CD14-positive monocyte (primary cell): ENCODE measurements at regions not wholly inside any gene's neighbourhood (a gene's known extent, or its start where the extent isn't known, plus 50 kb on each side); places are given as distances from the start of the nearest gene placed in this dataset.
"Not testable (repeated sequence)": the region's sequence is repeated elsewhere in the genome, so short reads cannot be mapped to it uniquely, and the experiment has no call there.

Experiments used
- DNase-seq, 3 donors: peaks; one replicate each; pipeline ENCODE4 v3.0.0-alpha.2; 2011 to 2022
- H2AFZ ChIP-seq: 2 replicates; pipeline ENCODE4 v1.6.0; 2012; ENCODE audit warnings: mild to moderate bottlenecking, low read depth, low read length, inconsistent platforms; ENCODE audit not compliant: insufficient read depth, poor library complexity, severe bottlenecking
- H3K27ac ChIP-seq, 2 donors: 1 replicate in 1 of 2; 2 replicates in 1 of 2; pipeline ENCODE4 v1.5.1; 2012 to 2013; ENCODE audit warnings: low read length in 2 of 2, control low read depth in 1 of 2, inconsistent platforms in 1 of 2, low read depth in 1 of 2, mild to moderate bottlenecking in 1 of 2
- H3K27me3 ChIP-seq, 2 donors: one replicate each; pipeline versions ENCODE4 v1.6.0 to v1.6.1; 2011 to 2013; ENCODE audit warnings: low read length in 2 of 2; ENCODE audit not compliant: control insufficient read depth in 2 of 2, insufficient read depth in 2 of 2
- H3K36me3 ChIP-seq, 2 donors: replicated peaks in 1 of 2; 1 replicate in 1 of 2; 2 replicates in 1 of 2; pipeline versions ENCODE4 v1.5.1 to v1.6.1; 2012 to 2013; ENCODE audit warnings: low read length in 2 of 2, control low read depth in 1 of 2, inconsistent platforms in 1 of 2, mild to moderate bottlenecking in 1 of 2; ENCODE audit not compliant: insufficient read depth in 2 of 2, control insufficient read depth in 1 of 2
- H3K4me1 ChIP-seq, 2 donors: 1 replicate in 1 of 2; 2 replicates in 1 of 2; pipeline versions ENCODE4 v1.5.1 to v1.6.1; 2012 to 2013; ENCODE audit warnings: low read length in 2 of 2, control low read depth in 1 of 2, inconsistent platforms in 1 of 2, mild to moderate bottlenecking in 1 of 2, moderate library complexity in 1 of 2; ENCODE audit not compliant: insufficient read depth in 2 of 2, control insufficient read depth in 1 of 2
- H3K4me2 ChIP-seq: replicated peaks from 2 replicates; pipeline ENCODE3; 2012; ENCODE audit warnings: low read length, moderate library complexity, mild to moderate bottlenecking; ENCODE audit not compliant: poor library complexity, severe bottlenecking; ENCODE audit errors: extremely low read depth
- H3K4me3 ChIP-seq, 3 experiments: fragments of 200-600 bp in 1 of 3; sonication (generic) in 1 of 3; replicated peaks in 1 of 3; 1 replicate in 2 of 3; 2 replicates in 1 of 3; pipeline ENCODE4 v1.5.1; 2011 to 2013; ENCODE audit warnings: low read length in 3 of 3, mild to moderate bottlenecking in 3 of 3, control low read depth in 2 of 3, low read depth in 2 of 3, inconsistent platforms in 1 of 3, moderate library complexity in 1 of 3
- H3K79me2 ChIP-seq: 2 replicates; pipeline ENCODE4 v1.6.0; 2012; ENCODE audit warnings: mild to moderate bottlenecking, control low read depth, inconsistent platforms, low read length, moderate library complexity; ENCODE audit not compliant: insufficient read depth
- H3K9ac ChIP-seq: 2 replicates; pipeline ENCODE4 v1.6.0; 2017; ENCODE audit warnings: low read length, mild to moderate bottlenecking; ENCODE audit not compliant: insufficient read depth, poor library complexity, severe bottlenecking
- H3K9me3 ChIP-seq, 2 donors: replicated peaks in 1 of 2; 1 replicate in 1 of 2; 2 replicates in 1 of 2; pipeline versions ENCODE4 v1.5.1 to v1.6.1; 2012 to 2013; ENCODE audit warnings: low read length in 2 of 2, control low read depth in 1 of 2; ENCODE audit not compliant: control insufficient read depth in 1 of 2, insufficient read depth in 1 of 2
- H4K20me1 ChIP-seq: 2 replicates; pipeline ENCODE4 v1.6.0; 2012; ENCODE audit warnings: mild to moderate bottlenecking, low read length, control low read depth, moderate library complexity; ENCODE audit not compliant: insufficient read depth
- H3K27ac Mint-ChIP-seq, 7 donors: one replicate each; pipeline ENCODE4 v1.8.0; 2020; ENCODE audit warnings: mild to moderate bottlenecking in 7 of 7, mixed read lengths in 7 of 7, moderate library complexity in 6 of 7, inconsistent platforms in 2 of 7
- H3K27me3 Mint-ChIP-seq, 3 donors: one replicate each; pipeline ENCODE4 v1.8.0; 2021 to 2022; ENCODE audit warnings: low read depth in 3 of 3, mild to moderate bottlenecking in 3 of 3, mixed read lengths in 3 of 3, moderate library complexity in 3 of 3, inconsistent platforms in 1 of 3
- H3K36me3 Mint-ChIP-seq, 2 donors: one replicate each; pipeline ENCODE4 v1.8.0; 2020; ENCODE audit warnings: mixed read lengths in 2 of 2, inconsistent platforms in 1 of 2, mild to moderate bottlenecking in 1 of 2
- H3K4me1 Mint-ChIP-seq: one replicate; pipeline ENCODE4 v1.8.0; 2020; ENCODE audit warnings: mild to moderate bottlenecking, mixed read lengths
- H3K4me3 Mint-ChIP-seq, 2 donors: one replicate each; pipeline ENCODE4 v1.8.0; 2020; ENCODE audit warnings: mild to moderate bottlenecking in 2 of 2, mixed read lengths in 2 of 2, moderate library complexity in 1 of 2
- H3K9me3 Mint-ChIP-seq, 7 donors: one replicate each; pipeline ENCODE4 v1.8.0; 2020 to 2022; ENCODE audit warnings: mixed read lengths in 7 of 7, mild to moderate bottlenecking in 6 of 7, moderate library complexity in 6 of 7, inconsistent platforms in 2 of 7
- WGBS: methylation state at CpG from one replicate; pipeline ENCODE4 v1.1.5; 2013; ENCODE audit warnings: missing lambda C conversion rate; ENCODE audit not compliant: insufficient coverage; 5-methylcytosine and 5-hydroxymethylcytosine counted together
- intact Hi-C, 2 donors: fragments of 100-400 bp; cut with micrococcal nuclease; formaldehyde crosslinking; loops; one replicate each; pipeline versions ENCODE4 v1.15.0 to v1.15.1; 2023
- TF ChIP-seq, protein P1 (sequence below): fragments of 200-600 bp; IDR thresholded peaks from one replicate; pipeline ENCODE4 v1.8.0; 2022; ENCODE audit warnings: antibody characterized with exemption, mild to moderate bottlenecking

GRCh38 chr5:5736007-5736406 is 313.5 kb downstream of the ICE1 start:
- Mint-ChIP-seq H3K27ac (no peak overlapping the region), H3K27me3 (peaks cover 0 to 2% (median 0%) of the 10 kb centered on the region in 3 donors), H3K36me3 (no peaks in the 10 kb centered on the region), H3K9me3 (peaks cover 0 to 13% (median 4%) of the 10 kb centered on the region in 7 donors), H3K4me3 (no peak overlapping the region), H3K4me1 (no peaks in the 10 kb centered on the region)
- no peaks in the 10 kb centered on the region for H3K79me2 ChIP-seq
- no peak overlapping the region for H3K4me3 ChIP-seq
- TF ChIP-seq, protein P1, sequence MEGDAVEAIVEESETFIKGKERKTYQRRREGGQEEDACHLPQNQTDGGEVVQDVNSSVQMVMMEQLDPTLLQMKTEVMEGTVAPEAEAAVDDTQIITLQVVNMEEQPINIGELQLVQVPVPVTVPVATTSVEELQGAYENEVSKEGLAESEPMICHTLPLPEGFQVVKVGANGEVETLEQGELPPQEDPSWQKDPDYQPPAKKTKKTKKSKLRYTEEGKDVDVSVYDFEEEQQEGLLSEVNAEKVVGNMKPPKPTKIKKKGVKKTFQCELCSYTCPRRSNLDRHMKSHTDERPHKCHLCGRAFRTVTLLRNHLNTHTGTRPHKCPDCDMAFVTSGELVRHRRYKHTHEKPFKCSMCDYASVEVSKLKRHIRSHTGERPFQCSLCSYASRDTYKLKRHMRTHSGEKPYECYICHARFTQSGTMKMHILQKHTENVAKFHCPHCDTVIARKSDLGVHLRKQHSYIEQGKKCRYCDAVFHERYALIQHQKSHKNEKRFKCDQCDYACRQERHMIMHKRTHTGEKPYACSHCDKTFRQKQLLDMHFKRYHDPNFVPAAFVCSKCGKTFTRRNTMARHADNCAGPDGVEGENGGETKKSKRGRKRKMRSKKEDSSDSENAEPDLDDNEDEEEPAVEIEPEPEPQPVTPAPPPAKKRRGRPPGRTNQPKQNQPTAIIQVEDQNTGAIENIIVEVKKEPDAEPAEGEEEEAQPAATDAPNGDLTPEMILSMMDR = no peak
- intact Hi-C loops = no loop called here
- no peak overlapping the region for H3K9ac ChIP-seq
- H3K9me3 ChIP-seq = peaks cover 0 to 4% of the 10 kb centered on the region in 2 donors
- no peak overlapping the region for H2AFZ ChIP-seq
- 45% methylated on average over 2 of the region's 2 CpGs for WGBS
- no peak for DNase-seq
- no peaks in the 10 kb centered on the region for H3K27me3 ChIP-seq
- no peaks in the 10 kb centered on the region for H3K36me3 ChIP-seq
- H3K4me1 ChIP-seq = no peaks in the 10 kb centered on the region
- no peaks in the 10 kb centered on the region for H4K20me1 ChIP-seq
- H3K27ac ChIP-seq = no peak overlapping the region
- no peak overlapping the region for H3K4me2 ChIP-seq

GRCh38 chr5:5733058-5733457 is 310.6 kb downstream of the ICE1 start:
- H3K9ac ChIP-seq = not testable (repeated sequence)

More at GRCh38 chr5:5733058-5733457, 310.6 kb downstream of the ICE1 start:
- H3K4me2 ChIP-seq, H3K36me3 Mint-ChIP-seq, H3K36me3 ChIP-seq, DNase-seq, H3K4me3 ChIP-seq, H3K4me3 Mint-ChIP-seq, H3K9me3 ChIP-seq, H3K9me3 Mint-ChIP-seq, H4K20me1 ChIP-seq, H3K27me3 Mint-ChIP-seq, H3K4me1 Mint-ChIP-seq, H3K27ac Mint-ChIP-seq, intact Hi-C loops, H3K27ac ChIP-seq, H3K79me2 ChIP-seq, H3K27me3 ChIP-seq, H2AFZ ChIP-seq, H3K4me1 ChIP-seq: not testable (repeated sequence)
- WGBS = no CpG with 5 or more reads among the region's 2 CpGs
